T-helper 1 cell treated with Interleukin-12 subunit alpha and Interleukin-12 subunit beta and Interleukin-4 antibody, amounts not matched to agents 30 μg/mL and 1 μg/mL, for 36 hours (primary cell): ENCODE measurements at regions not wholly inside any gene's neighbourhood (a gene's known extent, or its start where the extent isn't known, plus 50 kb on each side); places are given as distances from the start of the nearest gene placed in this dataset.

Experiments used
- H3K27ac Mint-ChIP-seq: one replicate; pipeline ENCODE4 v1.8.0; 2021; ENCODE audit warnings: mild to moderate bottlenecking, mixed read lengths
- H3K27me3 Mint-ChIP-seq: one replicate; pipeline ENCODE4 v1.8.0; 2021; ENCODE audit warnings: low read depth, mixed read lengths
- H3K36me3 Mint-ChIP-seq: one replicate; pipeline ENCODE4 v1.8.0; 2021; ENCODE audit warnings: low read depth, mixed read lengths
- H3K4me1 Mint-ChIP-seq: one replicate; pipeline ENCODE4 v1.8.0; 2021; ENCODE audit warnings: low read depth, mixed read lengths
- H3K4me3 Mint-ChIP-seq: one replicate; pipeline ENCODE4 v1.8.0; 2021; ENCODE audit warnings: mild to moderate bottlenecking, moderate library complexity, mixed read lengths
- H3K9me3 Mint-ChIP-seq: one replicate; pipeline ENCODE4 v1.8.0; 2021; ENCODE audit warnings: mixed read lengths

DNA sequence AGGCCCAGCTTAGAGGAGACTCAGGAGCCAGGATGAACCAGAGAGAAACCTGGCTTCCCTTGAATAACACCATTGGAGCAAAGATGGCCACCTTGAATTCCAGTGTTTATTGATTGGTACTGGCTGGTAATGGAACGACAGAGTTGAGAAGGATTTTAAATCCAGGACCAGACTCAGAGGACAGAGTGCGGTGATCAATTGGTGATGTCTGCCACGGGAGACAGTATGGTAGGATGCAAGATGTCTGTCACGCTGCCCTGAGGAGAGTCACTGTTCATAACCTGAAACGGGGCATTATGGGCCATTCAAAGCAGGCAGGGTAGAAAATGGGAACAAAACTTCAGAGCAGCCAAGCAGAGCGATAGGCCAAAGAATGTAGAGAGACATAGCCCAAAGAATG, 55.4 kb upstream of the ISX start:
- no peaks in the 10 kb centered on the region for H3K27me3 Mint-ChIP-seq
- no peak overlapping the region for H3K27ac Mint-ChIP-seq
- no peaks in the 10 kb centered on the region for H3K4me1 Mint-ChIP-seq
- no peaks in the 10 kb centered on the region for H3K36me3 Mint-ChIP-seq
- no peaks in the 10 kb centered on the region for H3K9me3 Mint-ChIP-seq
- H3K4me3 Mint-ChIP-seq: no peak overlapping the region

DNA sequence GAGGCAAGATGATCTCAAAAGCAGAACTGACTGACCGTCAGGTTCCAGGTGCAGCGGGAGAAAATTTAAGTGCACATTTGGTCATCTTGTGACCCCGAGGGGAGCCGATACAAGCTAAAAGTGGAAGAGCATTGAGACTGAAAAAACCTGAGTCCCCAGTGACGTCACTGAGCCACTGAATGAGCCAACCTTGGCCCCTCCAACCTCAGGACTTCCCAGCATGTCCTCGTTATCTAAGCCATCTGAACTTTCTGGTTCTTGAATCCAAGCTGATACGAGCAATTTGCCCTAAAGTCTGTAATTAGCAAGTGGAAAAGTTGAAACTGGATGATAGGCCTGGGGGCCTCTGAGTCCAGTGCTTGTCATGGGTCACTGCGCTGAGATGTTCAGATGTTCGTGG, 51.1 kb upstream of the ISX start:
- Mint-ChIP-seq H3K9me3 (no peaks in the 10 kb centered on the region), H3K27ac (no peak overlapping the region), H3K27me3 (no peaks in the 10 kb centered on the region), H3K36me3 (no peaks in the 10 kb centered on the region), H3K4me1 (no peaks in the 10 kb centered on the region), H3K4me3 (no peak overlapping the region)
